ENCODE measurements at regions not wholly inside any gene's neighbourhood (a gene's known extent, or its start where the extent isn't known, plus 50 kb on each side); places are given as distances from the start of the nearest gene placed in this dataset.

DNA sequence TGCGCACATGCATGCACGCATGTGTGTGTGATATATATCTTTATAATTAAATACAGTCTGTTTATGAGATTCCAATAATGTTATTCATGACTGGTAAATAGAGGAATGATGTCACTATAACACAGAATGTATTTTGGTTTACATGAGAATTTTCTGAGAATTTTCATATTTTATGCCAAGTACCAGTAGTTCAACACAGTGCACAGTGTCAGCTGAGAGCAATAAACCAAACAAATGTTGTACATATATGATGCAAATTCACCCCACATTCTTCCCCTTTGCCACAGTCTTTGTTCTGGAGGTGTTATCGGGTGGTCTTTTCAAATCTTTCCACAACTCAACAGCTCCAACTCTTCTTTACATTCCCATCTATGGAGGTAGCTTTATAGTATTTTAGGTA, 462.2 kb upstream of the GRM3 start:
- no peak overlapping the region for H3K4me3 ChIP-seq (replicated peaks; ENCODE audit: insufficient read depth, low read length)
- no peak overlapping the region for H3K27ac ChIP-seq (replicated peaks)
- no peaks in the 10 kb centered on the region for H3K27me3 ChIP-seq (ENCODE audit: insufficient read depth, poor library complexity, severe bottlenecking)
- no peak for DNase-seq (ENCODE audit: low read depth in 1 of 2, low spot score in 1 of 2)
- TF ChIP-seq GABPA (IDR thresholded peaks at IDR 0.05; ENCODE audit: low read depth), result no peak
- TF ChIP-seq POLR2AphosphoS5 (IDR thresholded peaks at IDR 0.05; ENCODE audit: low read depth), result no peak
- no peak for TF ChIP-seq SPI1 (IDR thresholded peaks at IDR 0.05; ENCODE audit: borderline replicate concordance, low read depth)
- TF ChIP-seq, protein P1, sequence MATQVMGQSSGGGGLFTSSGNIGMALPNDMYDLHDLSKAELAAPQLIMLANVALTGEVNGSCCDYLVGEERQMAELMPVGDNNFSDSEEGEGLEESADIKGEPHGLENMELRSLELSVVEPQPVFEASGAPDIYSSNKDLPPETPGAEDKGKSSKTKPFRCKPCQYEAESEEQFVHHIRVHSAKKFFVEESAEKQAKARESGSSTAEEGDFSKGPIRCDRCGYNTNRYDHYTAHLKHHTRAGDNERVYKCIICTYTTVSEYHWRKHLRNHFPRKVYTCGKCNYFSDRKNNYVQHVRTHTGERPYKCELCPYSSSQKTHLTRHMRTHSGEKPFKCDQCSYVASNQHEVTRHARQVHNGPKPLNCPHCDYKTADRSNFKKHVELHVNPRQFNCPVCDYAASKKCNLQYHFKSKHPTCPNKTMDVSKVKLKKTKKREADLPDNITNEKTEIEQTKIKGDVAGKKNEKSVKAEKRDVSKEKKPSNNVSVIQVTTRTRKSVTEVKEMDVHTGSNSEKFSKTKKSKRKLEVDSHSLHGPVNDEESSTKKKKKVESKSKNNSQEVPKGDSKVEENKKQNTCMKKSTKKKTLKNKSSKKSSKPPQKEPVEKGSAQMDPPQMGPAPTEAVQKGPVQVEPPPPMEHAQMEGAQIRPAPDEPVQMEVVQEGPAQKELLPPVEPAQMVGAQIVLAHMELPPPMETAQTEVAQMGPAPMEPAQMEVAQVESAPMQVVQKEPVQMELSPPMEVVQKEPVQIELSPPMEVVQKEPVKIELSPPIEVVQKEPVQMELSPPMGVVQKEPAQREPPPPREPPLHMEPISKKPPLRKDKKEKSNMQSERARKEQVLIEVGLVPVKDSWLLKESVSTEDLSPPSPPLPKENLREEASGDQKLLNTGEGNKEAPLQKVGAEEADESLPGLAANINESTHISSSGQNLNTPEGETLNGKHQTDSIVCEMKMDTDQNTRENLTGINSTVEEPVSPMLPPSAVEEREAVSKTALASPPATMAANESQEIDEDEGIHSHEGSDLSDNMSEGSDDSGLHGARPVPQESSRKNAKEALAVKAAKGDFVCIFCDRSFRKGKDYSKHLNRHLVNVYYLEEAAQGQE (IDR thresholded peaks at IDR 0.05; ENCODE audit: insufficient replicate concordance, low read depth), result no peak
- TF ChIP-seq, protein P2, sequence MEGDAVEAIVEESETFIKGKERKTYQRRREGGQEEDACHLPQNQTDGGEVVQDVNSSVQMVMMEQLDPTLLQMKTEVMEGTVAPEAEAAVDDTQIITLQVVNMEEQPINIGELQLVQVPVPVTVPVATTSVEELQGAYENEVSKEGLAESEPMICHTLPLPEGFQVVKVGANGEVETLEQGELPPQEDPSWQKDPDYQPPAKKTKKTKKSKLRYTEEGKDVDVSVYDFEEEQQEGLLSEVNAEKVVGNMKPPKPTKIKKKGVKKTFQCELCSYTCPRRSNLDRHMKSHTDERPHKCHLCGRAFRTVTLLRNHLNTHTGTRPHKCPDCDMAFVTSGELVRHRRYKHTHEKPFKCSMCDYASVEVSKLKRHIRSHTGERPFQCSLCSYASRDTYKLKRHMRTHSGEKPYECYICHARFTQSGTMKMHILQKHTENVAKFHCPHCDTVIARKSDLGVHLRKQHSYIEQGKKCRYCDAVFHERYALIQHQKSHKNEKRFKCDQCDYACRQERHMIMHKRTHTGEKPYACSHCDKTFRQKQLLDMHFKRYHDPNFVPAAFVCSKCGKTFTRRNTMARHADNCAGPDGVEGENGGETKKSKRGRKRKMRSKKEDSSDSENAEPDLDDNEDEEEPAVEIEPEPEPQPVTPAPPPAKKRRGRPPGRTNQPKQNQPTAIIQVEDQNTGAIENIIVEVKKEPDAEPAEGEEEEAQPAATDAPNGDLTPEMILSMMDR (IDR thresholded peaks at IDR 0.05; ENCODE audit: insufficient read depth, low read length), result no peak

DNA sequence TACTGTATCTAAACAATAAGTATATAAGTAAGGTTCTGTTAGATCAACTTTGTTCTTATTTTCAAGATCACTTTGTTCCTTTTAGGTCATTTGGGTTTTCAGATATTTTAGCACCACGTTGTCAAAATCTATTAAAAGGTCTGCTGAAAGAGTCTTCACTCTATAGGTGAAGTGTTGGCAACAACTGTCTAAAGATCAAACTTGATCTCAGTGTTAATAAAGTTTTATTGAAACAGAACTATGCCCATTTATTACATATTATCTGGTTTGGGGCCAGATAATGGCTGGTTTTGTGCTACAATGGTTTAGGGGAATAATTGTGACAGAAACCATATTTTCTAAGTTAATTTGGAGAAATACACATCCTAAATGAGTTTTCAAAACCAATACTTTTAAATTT, 478.9 kb upstream of the GRM3 start:
- TF ChIP-seq, protein P1 (IDR thresholded peaks at IDR 0.05; ENCODE audit: insufficient replicate concordance, low read depth), result no peak
- no peak for TF ChIP-seq SPI1 (IDR thresholded peaks at IDR 0.05; ENCODE audit: borderline replicate concordance, low read depth)
- TF ChIP-seq GABPA (IDR thresholded peaks at IDR 0.05; ENCODE audit: low read depth), result no peak
- TF ChIP-seq, protein P2 (IDR thresholded peaks at IDR 0.05; ENCODE audit: insufficient read depth, low read length), result no peak
- no peak for TF ChIP-seq POLR2AphosphoS5 (IDR thresholded peaks at IDR 0.05; ENCODE audit: low read depth)
- no peak overlapping the region for H3K4me3 ChIP-seq (replicated peaks; ENCODE audit: insufficient read depth, low read length)
- H3K27ac ChIP-seq (replicated peaks), result no peak overlapping the region
- no peaks in the 10 kb centered on the region for H3K27me3 ChIP-seq (ENCODE audit: insufficient read depth, poor library complexity, severe bottlenecking)
- DNase-seq (ENCODE audit: low read depth in 1 of 2, low spot score in 1 of 2), result no peak

DNA sequence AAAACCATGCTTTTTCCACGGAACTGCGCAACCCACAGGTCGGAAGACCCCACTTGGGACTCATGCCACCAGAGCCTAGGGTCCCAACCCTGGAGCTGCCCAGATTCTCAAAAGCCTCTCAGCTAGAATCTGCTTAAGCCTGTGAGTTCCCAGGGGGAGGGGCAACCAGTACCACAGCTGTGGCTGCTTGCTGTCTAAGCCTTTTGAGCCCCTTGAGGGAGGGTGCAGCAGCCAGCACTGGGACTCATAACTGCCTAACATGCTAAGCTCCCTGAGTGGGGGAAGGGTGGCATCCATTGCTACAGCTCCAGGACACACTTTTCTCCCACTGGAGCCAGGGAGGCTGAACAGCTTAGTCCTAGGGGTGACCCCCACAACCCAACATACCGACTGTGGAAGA, 485.6 kb upstream of the GRM3 start:
- H3K27me3 ChIP-seq (ENCODE audit: insufficient read depth, poor library complexity, severe bottlenecking), result no peaks in the 10 kb centered on the region
- DNase-seq (ENCODE audit: low read depth in 1 of 2, low spot score in 1 of 2), result no peak
- no peak overlapping the region for H3K4me3 ChIP-seq (replicated peaks; ENCODE audit: insufficient read depth, low read length)
- no peak overlapping the region for H3K27ac ChIP-seq (replicated peaks)
- TF ChIP-seq POLR2AphosphoS5 (IDR thresholded peaks at IDR 0.05; ENCODE audit: low read depth) (no peak), SPI1 (IDR thresholded peaks at IDR 0.05; ENCODE audit: borderline replicate concordance, low read depth) (no peak), GABPA (IDR thresholded peaks at IDR 0.05; ENCODE audit: low read depth) (no peak)
- TF ChIP-seq, protein P1 (IDR thresholded peaks at IDR 0.05; ENCODE audit: insufficient replicate concordance, low read depth), result no peak
- TF ChIP-seq, protein P2 (IDR thresholded peaks at IDR 0.05; ENCODE audit: insufficient read depth, low read length), result no peak

Data from HL-60 (cell line).